Mesodermal cell (in vitro differentiated cells): ENCODE measurements at regions not wholly inside any gene's neighbourhood (a gene's known extent, or its start where the extent isn't known, plus 50 kb on each side); places are given as distances from the start of the nearest gene placed in this dataset.

ENCODE experiments used
- H3K27ac ChIP-seq: 2 replicates; pipeline ENCODE4 v1.7.0; 2013; ENCODE audit warnings: mild to moderate bottlenecking, low read depth, low read length, moderate library complexity; ENCODE audit not compliant: severe bottlenecking
- H3K36me3 ChIP-seq: 2 replicates; pipeline ENCODE4 v1.7.1; 2013; ENCODE audit warnings: mild to moderate bottlenecking, low read length, moderate library complexity; ENCODE audit not compliant: control insufficient read depth, insufficient read depth
- H3K4me1 ChIP-seq: one replicate; pipeline ENCODE4 v1.7.1; 2013; ENCODE audit warnings: mild to moderate bottlenecking, low read length; ENCODE audit not compliant: insufficient read depth, control insufficient read depth, poor library complexity, severe bottlenecking
- H3K4me3 ChIP-seq: 2 replicates; pipeline ENCODE4 v1.7.0; 2013; ENCODE audit warnings: low read length, control low read depth, mild to moderate bottlenecking; ENCODE audit not compliant: insufficient read depth, poor library complexity, severe bottlenecking; ENCODE audit errors: extremely low read depth
- H3K9me3 ChIP-seq: 2 replicates; pipeline ENCODE4 v1.7.1; 2013; ENCODE audit warnings: mild to moderate bottlenecking, low read length, moderate library complexity; ENCODE audit not compliant: control insufficient read depth
- WGBS, 2 experiments: methylation state at CpG; one replicate each; pipeline ENCODE4 v1.1.5; 2013; ENCODE audit warnings: missing lambda C conversion rate in 2 of 2; ENCODE audit not compliant: insufficient coverage in 2 of 2; 5-methylcytosine and 5-hydroxymethylcytosine counted together

GRCh38 chr1:198105185-198105584 is 51.6 kb upstream of the NEK7 start:
- H3K36me3 ChIP-seq, result no peaks in the 10 kb centered on the region
- H3K4me1 ChIP-seq, result peaks cover 8% of the 10 kb centered on the region
- no peak overlapping the region for H3K4me3 ChIP-seq
- WGBS, 2 experiments, result 70 to 78% methylated on average over 1 of the region's 1 CpG
- no peaks in the 10 kb centered on the region for H3K9me3 ChIP-seq
- no peak overlapping the region for H3K27ac ChIP-seq

- no peaks in the 10 kb centered on the region for H3K36me3 ChIP-seq
- H3K27ac ChIP-seq, result no peak overlapping the region
- H3K4me1 ChIP-seq, result peaks cover 8% of the 10 kb centered on the region
- no peak overlapping the region for H3K4me3 ChIP-seq
- no peaks in the 10 kb centered on the region for H3K9me3 ChIP-seq
Observed at GRCh38 chr1:198106011-198106410, 50.8 kb upstream of the NEK7 start.
